ENCODE measurements at regions not wholly inside any gene's neighbourhood (a gene's known extent, or its start where the extent isn't known, plus 50 kb on each side); places are given as distances from the start of the nearest gene placed in this dataset.
"Not testable (repeated sequence)": the region's sequence is repeated elsewhere in the genome, so short reads cannot be mapped to it uniquely, and the experiment has no call there.

GRCh38 chr7:67466109-67466508 is 469.5 kb downstream of the TYW1 start:
- Mint-ChIP-seq H3K27me3 (ENCODE audit: insufficient read depth) (no peaks in the 10 kb centered on the region), H3K36me3 (ENCODE audit: low read depth) (no peaks in the 10 kb centered on the region), H3K4me3 (no peak overlapping the region), H3K4me1 (ENCODE audit: low read depth) (no peaks in the 10 kb centered on the region), H3K27ac (no peak overlapping the region), H3K9me3 (peaks cover 21% of the 10 kb centered on the region)
- intact Hi-C loops (cut with micrococcal nuclease), result no loop called here
- DNase-seq (ENCODE audit: low spot score), result no peak

GRCh38 chr7:67470256-67470751 is 473.7 kb downstream of the TYW1 start:
- DNase-seq (ENCODE audit: low spot score), result no peak
- no peak overlapping the region for H3K4me3 Mint-ChIP-seq
- H3K9me3 Mint-ChIP-seq, result peaks cover 31% of the 10 kb centered on the region
- H3K27ac Mint-ChIP-seq, result no peak overlapping the region
- no peaks in the 10 kb centered on the region for H3K36me3 Mint-ChIP-seq (ENCODE audit: low read depth)
- H3K27me3 Mint-ChIP-seq (ENCODE audit: insufficient read depth), result no peaks in the 10 kb centered on the region
- intact Hi-C loops (cut with micrococcal nuclease), result no loop called here
- H3K4me1 Mint-ChIP-seq (ENCODE audit: low read depth), result no peaks in the 10 kb centered on the region

GRCh38 chr7:67475293-67475692 is 478.7 kb downstream of the TYW1 start:
- Mint-ChIP-seq H3K4me3 (no peak overlapping the region), H3K36me3 (ENCODE audit: low read depth) (no peaks in the 10 kb centered on the region), H3K9me3 (peaks cover 18% of the 10 kb centered on the region), H3K4me1 (ENCODE audit: low read depth) (no peaks in the 10 kb centered on the region), H3K27ac (no peak overlapping the region), H3K27me3 (ENCODE audit: insufficient read depth) (no peaks in the 10 kb centered on the region)
- intact Hi-C loops (cut with micrococcal nuclease), result no loop called here
- DNase-seq (ENCODE audit: low spot score), result no peak

GRCh38 chr7:67478066-67478465 is 481.4 kb downstream of the TYW1 start:
- Mint-ChIP-seq H3K4me3 (no peak overlapping the region), H3K36me3 (ENCODE audit: low read depth) (no peaks in the 10 kb centered on the region), H3K27me3 (ENCODE audit: insufficient read depth) (no peaks in the 10 kb centered on the region), H3K4me1 (ENCODE audit: low read depth) (no peaks in the 10 kb centered on the region), H3K27ac (no peak overlapping the region), H3K9me3 (peaks cover 18% of the 10 kb centered on the region)
- no peak for DNase-seq (ENCODE audit: low spot score)
- intact Hi-C loops (cut with micrococcal nuclease), result no loop called here

DNA sequence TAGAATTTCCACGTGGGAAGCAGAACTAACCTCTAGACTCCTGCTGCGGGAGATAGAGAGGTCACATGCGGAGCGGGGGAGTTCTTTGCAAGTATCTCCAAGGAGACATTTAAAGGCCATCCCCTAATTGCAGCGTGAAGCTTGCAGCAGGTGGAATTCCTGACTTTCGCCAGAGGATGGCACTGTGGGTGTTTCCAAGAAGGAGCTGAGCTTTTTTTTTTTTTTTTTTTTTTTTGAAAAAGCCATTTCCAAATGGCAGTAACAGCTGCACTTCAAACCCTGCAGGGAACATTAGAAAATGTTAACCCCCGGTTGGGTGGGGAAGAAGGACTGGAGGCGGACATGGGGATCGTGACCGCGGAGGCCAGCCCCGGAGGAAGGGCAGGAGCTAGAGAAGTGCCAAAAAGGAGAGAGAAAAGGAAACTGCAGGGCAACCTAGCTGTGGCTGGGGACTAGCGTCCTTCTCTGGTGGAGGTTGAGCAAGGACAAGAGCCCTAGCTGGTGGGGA is 487.7 kb downstream of the TYW1 start:
- intact Hi-C loops (cut with micrococcal nuclease), result no loop called here
- Mint-ChIP-seq H3K9me3 (no peaks in the 10 kb centered on the region), H3K4me1 (ENCODE audit: low read depth) (no peaks in the 10 kb centered on the region), H3K36me3 (ENCODE audit: low read depth) (no peaks in the 10 kb centered on the region), H3K4me3 (no peak overlapping the region), H3K27ac (no peak overlapping the region), H3K27me3 (ENCODE audit: insufficient read depth) (no peaks in the 10 kb centered on the region)
- no peak for DNase-seq (ENCODE audit: low spot score)

DNA sequence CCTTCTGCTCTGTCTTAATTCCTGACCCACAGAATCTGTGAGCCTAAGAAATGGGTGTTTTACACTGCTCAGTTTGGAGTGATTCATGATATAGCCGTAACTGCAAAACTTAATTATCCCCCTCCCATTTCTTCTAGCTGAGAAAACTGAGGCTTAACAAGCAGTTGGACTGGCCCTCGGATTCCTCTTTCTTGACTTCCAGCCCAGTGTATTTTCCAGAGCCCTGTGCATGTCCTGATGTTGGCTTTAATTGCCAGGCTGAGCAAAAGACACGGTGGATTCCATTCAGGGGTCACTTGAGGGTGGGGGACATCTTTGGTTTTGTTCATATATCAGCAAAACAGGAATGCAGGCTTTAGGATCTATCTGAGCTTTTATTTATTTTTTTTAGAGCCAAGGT is 489.8 kb downstream of the TYW1 start:
- no peak overlapping the region for H3K27ac Mint-ChIP-seq
- no peak overlapping the region for H3K4me3 Mint-ChIP-seq
- H3K36me3 Mint-ChIP-seq (ENCODE audit: low read depth), result no peaks in the 10 kb centered on the region
- no peaks in the 10 kb centered on the region for H3K4me1 Mint-ChIP-seq (ENCODE audit: low read depth)
- DNase-seq (ENCODE audit: low spot score), result no peak
- no peaks in the 10 kb centered on the region for H3K9me3 Mint-ChIP-seq
- no peaks in the 10 kb centered on the region for H3K27me3 Mint-ChIP-seq (ENCODE audit: insufficient read depth)
- intact Hi-C loops (cut with micrococcal nuclease), result no loop called here

DNA sequence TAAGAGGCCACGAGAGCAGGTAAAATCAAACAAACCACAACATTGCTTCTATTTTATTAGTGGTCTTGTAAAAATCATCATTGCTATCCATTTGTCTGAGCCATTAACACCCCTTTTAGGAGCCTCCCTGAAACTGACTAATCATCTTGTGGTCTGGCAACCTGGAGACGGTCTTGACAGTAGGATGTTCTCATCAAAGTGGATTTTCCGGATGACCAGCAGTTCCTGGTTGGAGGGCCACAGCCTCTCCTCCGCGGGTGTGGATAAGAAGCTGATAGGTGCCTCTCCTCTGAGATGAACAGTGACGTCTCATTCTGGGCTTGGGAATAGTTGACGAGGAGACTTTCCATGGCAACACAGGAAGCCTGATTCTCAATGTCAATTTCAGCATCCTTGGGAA is 490.7 kb downstream of the TYW1 start:
- Mint-ChIP-seq H3K27ac (no peak overlapping the region), H3K4me1 (ENCODE audit: low read depth) (no peaks in the 10 kb centered on the region), H3K4me3 (no peak overlapping the region), H3K27me3 (ENCODE audit: insufficient read depth) (no peaks in the 10 kb centered on the region), H3K9me3 (no peaks in the 10 kb centered on the region), H3K36me3 (ENCODE audit: low read depth) (no peaks in the 10 kb centered on the region)
- DNase-seq (ENCODE audit: low spot score), result no peak
- intact Hi-C loops (cut with micrococcal nuclease), result no loop called here

GRCh38 chr7:67489881-67490280 is 493.2 kb downstream of the TYW1 start:
- H3K27me3 Mint-ChIP-seq (ENCODE audit: insufficient read depth), result no peaks in the 10 kb centered on the region
- H3K36me3 Mint-ChIP-seq (ENCODE audit: low read depth), result no peaks in the 10 kb centered on the region
- H3K27ac Mint-ChIP-seq, result no peak overlapping the region
- no peak overlapping the region for H3K4me3 Mint-ChIP-seq
- intact Hi-C loops (cut with micrococcal nuclease), result no loop called here
- no peaks in the 10 kb centered on the region for H3K9me3 Mint-ChIP-seq
- no peak for DNase-seq (ENCODE audit: low spot score)
- H3K4me1 Mint-ChIP-seq (ENCODE audit: low read depth), result no peaks in the 10 kb centered on the region

GRCh38 chr7:67493366-67493765 is 496.7 kb downstream of the TYW1 start:
- no peak overlapping the region for H3K27ac Mint-ChIP-seq
- no peak overlapping the region for H3K4me3 Mint-ChIP-seq
- H3K4me1 Mint-ChIP-seq (ENCODE audit: low read depth), result no peaks in the 10 kb centered on the region
- intact Hi-C loops (cut with micrococcal nuclease), result no loop called here
- no peaks in the 10 kb centered on the region for H3K36me3 Mint-ChIP-seq (ENCODE audit: low read depth)
- H3K9me3 Mint-ChIP-seq, result peaks cover 20% of the 10 kb centered on the region
- H3K27me3 Mint-ChIP-seq (ENCODE audit: insufficient read depth), result no peaks in the 10 kb centered on the region
- no peak for DNase-seq (ENCODE audit: low spot score)

GRCh38 chr7:67496589-67496988 is 500.0 kb downstream of the TYW1 start:
- Mint-ChIP-seq H3K4me3 (no peak overlapping the region), H3K4me1 (ENCODE audit: low read depth) (no peaks in the 10 kb centered on the region), H3K36me3 (ENCODE audit: low read depth) (no peaks in the 10 kb centered on the region), H3K27ac (no peak overlapping the region), H3K27me3 (ENCODE audit: insufficient read depth) (no peaks in the 10 kb centered on the region), H3K9me3 (peaks cover 25% of the 10 kb centered on the region)
- intact Hi-C loops (cut with micrococcal nuclease), result no loop called here
- no peak for DNase-seq (ENCODE audit: low spot score)

DNA sequence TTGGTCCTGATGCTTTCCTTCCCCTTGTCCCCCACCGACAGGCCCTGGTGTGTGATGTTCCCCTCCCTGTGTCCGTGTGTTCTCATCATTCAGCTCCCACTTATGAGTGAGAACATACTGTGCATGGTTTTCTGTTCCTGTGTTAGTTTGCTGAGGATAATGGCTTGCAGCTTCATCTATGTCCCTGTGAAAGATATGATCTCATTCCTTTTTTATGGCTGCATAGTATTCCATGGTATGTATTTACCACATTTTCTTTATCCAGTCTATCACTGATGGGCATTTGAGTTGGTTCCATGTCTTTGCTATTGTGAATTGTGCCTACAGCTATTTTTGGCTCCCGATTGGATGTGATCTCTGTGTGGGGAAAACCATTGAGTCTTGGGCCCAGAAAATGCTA is 501.3 kb downstream of the TYW1 start:
- H3K27ac Mint-ChIP-seq; H3K4me1 Mint-ChIP-seq (ENCODE audit: low read depth); DNase-seq (ENCODE audit: low spot score); H3K27me3 Mint-ChIP-seq (ENCODE audit: insufficient read depth); intact Hi-C loops (cut with micrococcal nuclease); H3K4me3 Mint-ChIP-seq; H3K36me3 Mint-ChIP-seq (ENCODE audit: low read depth): not testable (repeated sequence)
- H3K9me3 Mint-ChIP-seq, result peaks cover 25% of the 10 kb centered on the region

DNA sequence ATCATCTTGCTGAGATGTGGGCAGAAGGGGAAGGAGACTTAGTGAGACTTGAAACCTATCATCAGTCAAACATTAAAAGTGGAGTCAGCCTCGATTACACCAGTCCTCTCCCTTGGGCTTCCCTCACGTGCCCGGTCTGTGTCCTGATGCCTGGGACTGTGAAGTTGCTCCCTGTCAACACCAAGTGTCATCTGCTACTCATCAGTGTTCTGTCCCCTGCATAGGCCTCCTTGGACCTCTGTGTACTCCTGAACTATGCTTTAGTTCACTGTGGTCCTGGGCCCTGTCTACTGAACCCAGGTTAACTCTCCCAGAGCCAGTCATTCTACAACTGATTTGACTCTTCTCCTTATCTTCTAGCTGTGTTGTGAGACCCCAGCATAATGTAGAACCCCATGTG is 506.3 kb downstream of the TYW1 start:
- H3K4me3 Mint-ChIP-seq, result no peak overlapping the region
- H3K36me3 Mint-ChIP-seq (ENCODE audit: low read depth), result no peaks in the 10 kb centered on the region
- no peak overlapping the region for H3K27ac Mint-ChIP-seq
- no peak for DNase-seq (ENCODE audit: low spot score)
- H3K27me3 Mint-ChIP-seq (ENCODE audit: insufficient read depth), result no peaks in the 10 kb centered on the region
- H3K4me1 Mint-ChIP-seq (ENCODE audit: low read depth), result no peaks in the 10 kb centered on the region
- peaks cover 11% of the 10 kb centered on the region for H3K9me3 Mint-ChIP-seq
- intact Hi-C loops (cut with micrococcal nuclease), result no loop called here

- intact Hi-C loops (cut with micrococcal nuclease), result no loop called here
- Mint-ChIP-seq H3K27me3 (ENCODE audit: insufficient read depth) (no peaks in the 10 kb centered on the region), H3K4me3 (no peak overlapping the region), H3K27ac (no peak overlapping the region), H3K9me3 (peaks cover 9% of the 10 kb centered on the region), H3K4me1 (ENCODE audit: low read depth) (no peaks in the 10 kb centered on the region), H3K36me3 (ENCODE audit: low read depth) (no peaks in the 10 kb centered on the region)
- DNase-seq (ENCODE audit: low spot score), result no peak
These were observed 508.8 kb downstream of the TYW1 start for GRCh38 chr7:67505449-67505848.

DNA sequence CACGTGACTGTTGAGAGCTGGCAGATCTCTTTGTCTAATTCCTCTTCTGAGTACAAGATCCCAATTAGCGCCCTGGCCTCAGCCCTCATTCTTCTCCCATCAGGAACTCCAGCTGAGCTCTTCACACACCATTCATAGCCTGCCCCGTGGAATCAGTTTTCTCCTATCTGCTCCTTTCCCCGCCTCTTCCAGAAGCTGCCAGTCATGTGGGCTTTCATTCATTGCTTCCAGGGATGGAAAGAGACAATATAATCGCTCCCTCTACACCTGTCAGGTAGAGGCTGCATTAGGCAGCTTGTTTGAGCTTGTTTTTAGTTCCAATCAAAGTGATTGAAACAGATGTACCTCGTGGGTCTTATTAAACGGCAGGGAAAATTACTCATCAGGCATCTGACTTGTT is 515.8 kb downstream of the TYW1 start:
- intact Hi-C loops (cut with micrococcal nuclease), result no loop called here
- no peaks in the 10 kb centered on the region for H3K27me3 Mint-ChIP-seq (ENCODE audit: insufficient read depth)
- no peak for DNase-seq (ENCODE audit: low spot score)
- no peak overlapping the region for H3K4me3 Mint-ChIP-seq
- no peaks in the 10 kb centered on the region for H3K36me3 Mint-ChIP-seq (ENCODE audit: low read depth)
- H3K27ac Mint-ChIP-seq, result no peak overlapping the region
- H3K9me3 Mint-ChIP-seq, result peaks cover 13% of the 10 kb centered on the region
- no peaks in the 10 kb centered on the region for H3K4me1 Mint-ChIP-seq (ENCODE audit: low read depth)

Data from activated T-helper 1 cell treated with anti-CD3 and anti-CD28 coated beads, Interleukin-12 subunit alpha, Interleukin-12 subunit beta, Interleukin-2, Interleukin-4 antibody, amounts not matched to agents 30 ng/mL and 10 ng/mL and 1 ng/mL, durations not matched to agents 14 hours and 24 hours and 36 hours (primary cell).